BLaER1 (cell line): ENCODE measurements at regions not wholly inside any gene's neighbourhood (a gene's known extent, or its start where the extent isn't known, plus 50 kb on each side); places are given as distances from the start of the nearest gene placed in this dataset.

Experiments
- H3K27ac ChIP-seq: shearing (Covaris generic); formaldehyde crosslinking; 2 replicates; pipeline ENCODE4 v1.8.1; 2022
- H3K27me3 ChIP-seq: shearing (Covaris generic); formaldehyde crosslinking; 2 replicates; pipeline ENCODE4 v1.8.1; 2022
- H3K36me3 ChIP-seq: shearing (Covaris generic); formaldehyde crosslinking; 2 replicates; pipeline ENCODE4 v1.8.1; 2022
- H3K4me1 ChIP-seq: shearing (Covaris generic); formaldehyde crosslinking; 2 replicates; pipeline ENCODE4 v1.8.1; 2022
- H3K4me2 ChIP-seq: shearing (Covaris generic); formaldehyde crosslinking; 2 replicates; pipeline ENCODE4 v1.8.1; 2022
- H3K4me3 ChIP-seq: shearing (Covaris generic); formaldehyde crosslinking; 2 replicates; pipeline ENCODE4 v1.8.1; 2022
- H3K9ac ChIP-seq: shearing (Covaris generic); formaldehyde crosslinking; 2 replicates; pipeline ENCODE4 v1.8.1; 2022
- H3K9me3 ChIP-seq: shearing (Covaris generic); formaldehyde crosslinking; 2 replicates; pipeline ENCODE4 v1.8.1; 2022
- H4K20me1 ChIP-seq: shearing (Covaris generic); formaldehyde crosslinking; 2 replicates; pipeline ENCODE4 v1.8.1; 2022
- Cebpa-rat ChIP-seq: shearing (Covaris generic); IDR thresholded peaks from 2 replicates; pipeline ENCODE4 v1.8.1; 2022

DNA sequence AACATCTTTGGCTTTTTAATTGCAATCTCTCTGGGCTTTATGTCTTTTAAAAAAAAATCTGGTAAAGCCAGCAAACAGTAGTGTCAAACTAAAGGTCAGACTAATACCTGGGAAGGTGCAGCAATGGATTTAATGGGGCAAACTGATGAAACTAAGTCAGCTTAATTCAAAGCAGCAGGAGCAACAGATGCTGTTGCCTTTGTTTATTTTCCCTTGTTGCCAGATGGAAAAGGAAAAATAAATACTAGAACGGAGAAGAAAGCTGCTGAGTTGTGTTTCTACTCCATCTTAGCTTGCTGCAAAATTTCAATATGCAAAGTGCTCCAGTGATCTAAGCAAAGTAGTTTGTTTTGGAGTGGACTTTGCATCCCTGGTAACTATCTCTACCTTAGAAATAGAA is 1097.8 kb downstream of the PCDH17 start:
- Histone ChIP-seq H3K4me2 (no peak overlapping the region), H4K20me1 (no peaks in the 10 kb centered on the region), H3K36me3 (no peaks in the 10 kb centered on the region), H3K4me1 (no peaks in the 10 kb centered on the region), H3K27ac (no peak overlapping the region), H3K27me3 (no peaks in the 10 kb centered on the region), H3K9me3 (no peaks in the 10 kb centered on the region), H3K4me3 (no peak overlapping the region), H3K9ac (no peak overlapping the region)
- no peak for TF ChIP-seq Cebpa-rat

- Histone ChIP-seq H3K36me3 (no peaks in the 10 kb centered on the region), H3K4me2 (no peak overlapping the region), H4K20me1 (no peaks in the 10 kb centered on the region), H3K4me1 (no peaks in the 10 kb centered on the region), H3K9me3 (no peaks in the 10 kb centered on the region), H3K9ac (no peak overlapping the region), H3K27me3 (no peaks in the 10 kb centered on the region), H3K27ac (no peak overlapping the region), H3K4me3 (no peak overlapping the region)
- no peak for TF ChIP-seq Cebpa-rat
Observed at GRCh38 chr13:58744686-58745085, 1113.1 kb downstream of the PCDH17 start.

GRCh38 chr13:58767566-58767965 is 1136.0 kb downstream of the PCDH17 start:
- H3K4me1 ChIP-seq, result no peaks in the 10 kb centered on the region
- no peak overlapping the region for H3K4me3 ChIP-seq
- H3K36me3 ChIP-seq, result no peaks in the 10 kb centered on the region
- H3K27ac ChIP-seq, result no peak overlapping the region
- no peak overlapping the region for H3K9ac ChIP-seq
- no peaks in the 10 kb centered on the region for H3K27me3 ChIP-seq
- no peaks in the 10 kb centered on the region for H4K20me1 ChIP-seq
- no peak overlapping the region for H3K4me2 ChIP-seq
- no peaks in the 10 kb centered on the region for H3K9me3 ChIP-seq
- TF ChIP-seq Cebpa-rat, result no peak

GRCh38 chr13:58773280-58773859 is 1141.8 kb downstream of the PCDH17 start:
- Histone ChIP-seq H3K9ac (no peak overlapping the region), H3K4me1 (no peaks in the 10 kb centered on the region), H3K36me3 (no peaks in the 10 kb centered on the region), H3K4me2 (no peak overlapping the region), H3K27me3 (no peaks in the 10 kb centered on the region), H3K27ac (no peak overlapping the region), H3K4me3 (no peak overlapping the region), H4K20me1 (no peaks in the 10 kb centered on the region), H3K9me3 (no peaks in the 10 kb centered on the region)
- TF ChIP-seq Cebpa-rat, result no peak

- H4K20me1 ChIP-seq, result no peaks in the 10 kb centered on the region
- H3K9me3 ChIP-seq, result no peaks in the 10 kb centered on the region
- H3K27ac ChIP-seq, result no peak overlapping the region
- TF ChIP-seq Cebpa-rat, result no peak
- no peaks in the 10 kb centered on the region for H3K27me3 ChIP-seq
- H3K9ac ChIP-seq, result no peak overlapping the region
- H3K4me2 ChIP-seq, result no peak overlapping the region
- H3K36me3 ChIP-seq, result no peaks in the 10 kb centered on the region
- no peaks in the 10 kb centered on the region for H3K4me1 ChIP-seq
- no peak overlapping the region for H3K4me3 ChIP-seq
Observed at GRCh38 chr13:58782736-58783135, 1151.2 kb downstream of the PCDH17 start.

GRCh38 chr13:58792854-58793253 is 1161.3 kb downstream of the PCDH17 start:
- Histone ChIP-seq H3K4me3 (no peak overlapping the region), H3K27ac (no peak overlapping the region), H3K9ac (no peak overlapping the region), H4K20me1 (no peaks in the 10 kb centered on the region), H3K27me3 (no peaks in the 10 kb centered on the region), H3K4me2 (no peak overlapping the region), H3K9me3 (no peaks in the 10 kb centered on the region), H3K4me1 (no peaks in the 10 kb centered on the region), H3K36me3 (no peaks in the 10 kb centered on the region)
- no peak for TF ChIP-seq Cebpa-rat

DNA sequence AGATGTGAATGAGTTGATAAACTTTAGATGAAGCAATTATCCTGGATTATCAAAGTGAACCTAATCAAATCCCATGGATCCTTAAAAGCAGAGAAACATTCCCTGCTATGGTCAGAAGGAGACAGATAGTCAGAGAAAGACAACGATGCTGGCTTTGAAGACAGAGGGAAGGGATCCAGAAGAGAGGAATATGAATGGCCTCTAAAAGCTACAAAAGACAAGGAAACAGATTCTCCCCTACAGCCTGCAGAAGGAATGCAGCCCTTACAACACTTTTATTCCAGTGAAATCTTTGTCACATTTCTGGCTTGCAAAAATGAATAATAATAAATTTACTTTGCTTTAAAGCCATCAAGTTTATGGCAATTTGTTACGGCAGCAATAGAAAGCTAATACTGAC is 1164.2 kb downstream of the PCDH17 start:
- H3K27ac ChIP-seq, result no peak overlapping the region
- H3K4me2 ChIP-seq, result no peak overlapping the region
- no peaks in the 10 kb centered on the region for H3K9me3 ChIP-seq
- H3K4me3 ChIP-seq, result no peak overlapping the region
- H4K20me1 ChIP-seq, result no peaks in the 10 kb centered on the region
- TF ChIP-seq Cebpa-rat, result no peak
- no peaks in the 10 kb centered on the region for H3K36me3 ChIP-seq
- no peaks in the 10 kb centered on the region for H3K4me1 ChIP-seq
- H3K27me3 ChIP-seq, result no peaks in the 10 kb centered on the region
- no peak overlapping the region for H3K9ac ChIP-seq

DNA sequence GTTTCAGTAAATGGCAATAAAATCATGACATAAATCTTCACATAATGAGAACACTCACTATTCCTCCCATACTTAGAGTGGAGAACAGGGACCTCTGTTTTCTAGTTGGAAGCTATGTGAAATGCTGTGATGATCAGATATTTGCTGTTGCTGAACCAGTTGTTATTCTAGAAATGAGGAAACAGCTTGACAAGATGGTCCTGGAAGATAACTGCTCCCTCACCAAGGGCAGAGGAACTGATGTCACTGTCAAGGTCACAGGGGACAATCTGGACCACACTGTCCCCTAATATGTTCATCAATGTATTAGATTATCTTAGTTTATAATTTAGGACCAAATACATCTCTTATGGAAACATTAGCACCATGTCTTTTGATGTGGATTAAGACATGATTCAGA is 1173.3 kb downstream of the PCDH17 start:
- no peaks in the 10 kb centered on the region for H4K20me1 ChIP-seq
- H3K27me3 ChIP-seq, result no peaks in the 10 kb centered on the region
- no peak overlapping the region for H3K9ac ChIP-seq
- H3K4me1 ChIP-seq, result no peaks in the 10 kb centered on the region
- no peak overlapping the region for H3K27ac ChIP-seq
- no peak overlapping the region for H3K4me3 ChIP-seq
- no peaks in the 10 kb centered on the region for H3K9me3 ChIP-seq
- no peaks in the 10 kb centered on the region for H3K36me3 ChIP-seq
- H3K4me2 ChIP-seq, result no peak overlapping the region
- TF ChIP-seq Cebpa-rat, result no peak

- H3K4me3 ChIP-seq, result no peak overlapping the region
Observed at GRCh38 chr13:58806401-58806800, 1174.9 kb downstream of the PCDH17 start.

GRCh38 chr13:58823701-58824100 is 1192.2 kb downstream of the PCDH17 start:
- Histone ChIP-seq H3K27ac (no peak overlapping the region), H3K27me3 (no peaks in the 10 kb centered on the region), H3K4me1 (no peaks in the 10 kb centered on the region), H3K9me3 (peaks cover 14% of the 10 kb centered on the region), H3K36me3 (no peaks in the 10 kb centered on the region), H3K4me3 (no peak overlapping the region), H4K20me1 (no peaks in the 10 kb centered on the region), H3K4me2 (no peak overlapping the region), H3K9ac (no peak overlapping the region)
- TF ChIP-seq Cebpa-rat, result no peak

More at GRCh38 chr13:58806401-58806800, 1174.9 kb downstream of the PCDH17 start:
- H3K27ac ChIP-seq, result no peak overlapping the region
- no peaks in the 10 kb centered on the region for H3K4me1 ChIP-seq
- no peak overlapping the region for H3K9ac ChIP-seq
- no peak for TF ChIP-seq Cebpa-rat
- H3K36me3 ChIP-seq, result no peaks in the 10 kb centered on the region
- no peaks in the 10 kb centered on the region for H3K27me3 ChIP-seq
- H4K20me1 ChIP-seq, result no peaks in the 10 kb centered on the region
- no peak overlapping the region for H3K4me2 ChIP-seq
- no peaks in the 10 kb centered on the region for H3K9me3 ChIP-seq

- Histone ChIP-seq H3K4me2 (no peak overlapping the region), H3K9me3 (peaks cover 11% of the 10 kb centered on the region), H3K27ac (no peak overlapping the region), H3K4me1 (no peaks in the 10 kb centered on the region), H3K9ac (no peak overlapping the region), H3K36me3 (no peaks in the 10 kb centered on the region), H3K27me3 (no peaks in the 10 kb centered on the region), H3K4me3 (no peak overlapping the region), H4K20me1 (no peaks in the 10 kb centered on the region)
- TF ChIP-seq Cebpa-rat, result no peak
Observed at GRCh38 chr13:58827904-58828303, 1196.4 kb downstream of the PCDH17 start.
